HG03565 (cell line): ENCODE measurements at regions not wholly inside any gene's neighbourhood (a gene's known extent, or its start where the extent isn't known, plus 50 kb on each side); places are given as distances from the start of the nearest gene placed in this dataset.

Experiments used
- ATAC-seq: cut with Tn5 transposase; IDR thresholded peaks from one replicate; pipeline ENCODE4 v1.9.1; 2021; ENCODE audit warnings: mild to moderate bottlenecking, moderate library complexity; ENCODE audit not compliant: unreplicated experiment

GRCh38 chr7:108686494-108686893 is 116.8 kb downstream of the DNAJB9 start:
- no peak for ATAC-seq

DNA sequence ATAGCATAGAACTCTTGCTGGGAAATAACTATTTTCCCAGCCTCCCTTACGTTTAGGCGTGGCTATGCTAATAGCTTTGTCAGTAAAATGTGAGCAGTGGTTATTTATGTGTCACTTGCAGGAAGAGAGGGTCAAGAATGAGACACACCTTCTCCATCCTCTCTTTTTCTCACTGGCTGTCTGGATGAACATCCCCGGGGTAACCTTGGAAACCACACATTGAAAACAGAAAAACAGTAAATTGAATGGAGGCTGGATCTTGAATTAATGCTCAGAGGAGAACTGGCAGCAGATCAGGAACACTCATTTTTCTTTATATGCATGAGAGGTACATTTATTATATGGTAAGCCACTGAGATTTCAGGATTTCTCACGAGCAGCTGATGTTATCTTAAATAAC is 127.6 kb downstream of the DNAJB9 start:
- no peak for ATAC-seq

DNA sequence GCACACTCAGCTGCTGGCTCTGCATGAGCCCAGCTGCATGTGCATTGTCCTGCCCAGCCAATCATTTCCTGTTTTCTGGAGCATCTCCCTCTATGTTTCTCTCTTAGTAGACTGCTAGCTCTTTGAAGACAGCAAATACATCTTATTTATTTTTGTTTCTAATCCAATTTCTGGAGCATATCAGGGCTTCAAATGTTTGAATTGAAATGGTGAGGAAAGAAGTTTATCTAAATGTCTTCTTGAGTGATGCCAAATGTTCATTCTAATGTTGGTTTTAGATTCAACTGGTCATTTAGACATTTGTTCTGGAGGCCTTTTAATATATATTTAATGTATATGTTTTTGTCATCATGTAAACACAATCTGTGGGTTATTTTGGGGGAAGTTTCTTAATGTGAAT is 141.9 kb downstream of the DNAJB9 start:
- ATAC-seq, result no peak

DNA sequence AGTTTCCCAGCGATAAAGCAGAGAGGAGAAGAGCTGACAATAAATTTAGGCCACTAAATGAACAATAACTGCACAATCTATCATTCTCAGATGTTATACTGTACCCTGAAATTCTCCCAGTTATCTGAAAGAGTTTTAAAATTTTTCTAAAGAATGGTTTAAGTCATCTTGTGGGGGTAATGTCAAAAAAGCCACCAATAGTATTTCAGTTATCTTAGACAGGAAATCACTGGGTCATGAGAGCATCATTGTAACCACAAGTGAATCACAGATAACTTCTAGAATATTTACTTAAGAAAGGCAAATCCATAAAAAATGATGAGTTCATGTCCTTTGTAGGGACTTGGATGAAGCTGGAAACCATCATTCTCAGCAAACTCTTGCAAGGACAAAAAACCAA is 147.1 kb downstream of the DNAJB9 start:
- no peak for ATAC-seq

DNA sequence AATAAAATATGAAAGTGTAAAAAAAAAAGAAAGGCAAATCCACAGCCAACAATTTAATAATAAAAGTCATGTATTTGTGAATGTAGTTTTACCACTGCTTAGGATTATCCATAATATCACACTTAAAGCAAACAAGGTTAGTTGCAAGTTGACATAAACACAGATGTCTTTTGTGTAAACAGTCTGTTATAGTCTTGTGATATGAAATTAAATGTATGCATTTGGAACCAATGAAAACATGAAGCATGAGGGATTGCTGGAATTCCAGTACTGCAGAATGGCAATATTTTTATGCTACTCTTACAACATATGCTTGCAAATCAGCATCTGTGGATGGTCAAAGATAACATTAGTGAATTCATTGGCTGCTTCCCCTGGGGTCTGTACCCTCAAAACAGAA is 148.1 kb downstream of the DNAJB9 start:
- ATAC-seq, result no peak

GRCh38 chr7:108719631-108720030 is 150.0 kb downstream of the DNAJB9 start:
- ATAC-seq, result no peak

DNA sequence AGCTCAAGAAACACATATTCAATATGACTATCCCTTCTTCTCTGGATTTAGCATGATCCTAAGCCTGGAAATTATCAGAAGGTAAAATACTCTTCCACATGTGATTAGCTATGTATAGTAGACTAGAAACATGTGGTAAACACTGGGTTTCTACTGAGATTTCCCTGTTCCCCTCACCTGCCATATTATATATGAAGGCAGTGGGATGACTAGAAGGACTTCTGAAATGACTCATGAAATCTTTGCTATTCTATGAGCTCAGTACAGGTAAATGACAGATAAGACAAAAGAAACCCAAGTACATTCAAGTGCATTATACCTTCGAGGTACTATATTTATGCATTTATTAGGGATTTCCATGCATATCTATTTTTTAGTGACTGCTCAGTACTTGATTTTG is 152.9 kb downstream of the DNAJB9 start:
- no peak for ATAC-seq

- no peak for ATAC-seq
Observed at GRCh38 chr7:108723381-108723814, 153.7 kb downstream of the DNAJB9 start.

GRCh38 chr7:108724251-108725100 is 154.8 kb downstream of the DNAJB9 start:
- ATAC-seq, result no peak

DNA sequence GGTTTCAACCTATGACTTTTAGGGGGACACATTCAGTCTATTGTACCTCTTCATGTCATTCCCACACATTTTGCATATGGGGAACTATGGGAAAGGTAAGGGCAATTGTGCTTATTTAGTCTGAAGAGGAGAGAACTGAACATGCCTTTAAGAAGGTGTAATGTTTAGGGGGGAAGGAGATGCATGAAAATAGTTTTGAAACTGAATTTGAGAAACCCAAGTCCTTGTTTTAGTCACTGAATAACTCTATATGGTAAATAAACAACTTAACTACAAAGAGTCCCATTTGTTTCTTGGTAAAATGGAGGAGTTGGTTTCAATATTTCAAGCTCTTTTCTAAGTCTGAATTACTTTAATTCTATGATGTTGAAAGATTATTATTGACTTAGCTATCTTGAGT is 166.1 kb downstream of the DNAJB9 start:
- no peak for ATAC-seq

DNA sequence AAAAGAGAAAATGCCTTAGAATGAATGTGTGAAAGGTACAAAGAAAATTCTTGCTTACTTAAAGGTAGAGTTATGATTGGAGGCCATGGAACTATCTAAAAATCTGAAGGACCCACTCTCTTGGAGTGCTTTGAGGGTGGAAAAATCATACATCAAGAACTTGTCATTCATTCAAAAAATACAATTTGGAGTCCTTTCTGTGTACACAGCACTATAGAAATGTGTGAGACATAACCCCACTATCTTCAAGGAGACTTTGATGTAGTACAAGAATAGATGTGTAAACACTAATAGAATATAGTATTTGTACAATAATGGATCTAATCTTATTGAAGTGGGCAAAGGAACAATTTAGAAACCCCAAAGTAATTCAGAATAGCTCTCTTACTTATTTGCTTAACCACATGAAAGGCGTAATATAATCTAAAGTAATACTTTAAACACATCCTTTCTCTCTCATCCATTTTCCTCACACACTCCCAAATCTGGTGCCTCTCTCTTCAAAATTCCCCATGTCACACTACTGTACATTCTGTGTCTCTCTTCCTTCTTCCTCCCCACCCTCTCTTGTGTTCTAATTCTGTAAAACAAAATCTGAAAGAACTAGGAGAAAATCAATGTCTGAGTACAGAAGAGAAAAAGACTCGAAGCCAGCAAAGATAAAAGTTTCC is 166.7 kb downstream of the DNAJB9 start:
- ATAC-seq, result no peak

GRCh38 chr7:108770981-108771745 is 201.5 kb downstream of the DNAJB9 start:
- no peak for ATAC-seq

DNA sequence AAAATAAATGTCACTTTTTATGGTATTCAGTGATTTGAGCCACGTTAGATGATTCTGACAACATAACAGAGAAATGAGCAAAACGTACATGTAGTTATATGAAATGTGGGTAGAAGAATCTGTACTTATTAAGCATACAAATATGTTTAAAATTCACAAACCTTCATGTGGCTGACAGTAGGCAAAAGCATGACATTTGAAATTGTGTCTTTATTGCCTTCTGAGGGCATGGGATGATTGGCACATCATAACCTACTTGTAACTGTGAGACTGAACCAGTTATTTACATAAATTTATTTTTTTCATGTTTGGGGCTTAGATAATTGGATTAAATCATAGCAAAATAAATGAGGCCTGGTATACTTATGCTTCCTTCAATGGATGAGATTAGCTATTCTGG is 202.2 kb downstream of the DNAJB9 start:
- no peak for ATAC-seq

DNA sequence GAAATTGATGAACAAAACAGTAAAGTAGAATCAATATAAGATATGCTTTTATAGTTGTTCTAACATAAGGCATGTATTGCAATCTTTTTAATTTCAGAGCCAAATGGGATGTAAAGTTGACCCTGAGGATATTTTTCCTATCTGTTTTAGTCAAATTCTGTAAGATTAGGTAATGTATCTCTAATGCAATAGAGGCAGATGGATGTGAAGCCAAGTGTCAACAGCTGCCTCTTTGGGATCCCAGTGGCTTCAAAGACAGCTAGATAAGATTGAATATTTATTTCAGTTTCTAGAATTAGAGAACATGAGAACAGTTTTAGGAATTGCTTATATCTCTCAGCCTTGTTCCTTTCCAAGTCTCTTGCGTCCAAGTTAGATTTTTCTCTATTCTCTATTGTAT is 208.3 kb downstream of the DNAJB9 start:
- no peak for ATAC-seq

GRCh38 chr7:108789451-108789850 is 219.8 kb downstream of the DNAJB9 start:
- no peak for ATAC-seq

DNA sequence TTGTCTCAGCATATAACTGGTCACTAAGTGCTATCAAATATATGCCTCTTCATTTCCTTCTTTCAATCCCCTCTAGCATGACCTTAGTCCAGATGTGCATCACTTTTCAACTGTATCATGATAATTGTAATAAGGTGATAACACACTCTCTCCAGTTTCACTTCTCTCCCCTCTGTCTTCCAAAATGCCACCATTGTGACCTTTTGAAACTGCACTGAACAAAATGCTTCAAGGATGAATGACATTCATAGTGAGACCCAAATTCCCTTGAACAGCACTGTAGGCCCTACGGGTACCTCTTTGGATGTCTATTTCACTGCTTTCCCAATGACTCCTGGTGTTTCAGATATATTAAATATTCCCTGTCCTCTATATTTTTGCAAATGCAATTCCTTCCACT is 224.8 kb downstream of the DNAJB9 start:
- ATAC-seq, result no peak

- no peak for ATAC-seq
Observed at GRCh38 chr7:108802650-108803049, 233.0 kb downstream of the DNAJB9 start.

GRCh38 chr7:108805808-108806397 is 236.2 kb downstream of the DNAJB9 start:
- peak; percentile 47 for ATAC-seq

DNA sequence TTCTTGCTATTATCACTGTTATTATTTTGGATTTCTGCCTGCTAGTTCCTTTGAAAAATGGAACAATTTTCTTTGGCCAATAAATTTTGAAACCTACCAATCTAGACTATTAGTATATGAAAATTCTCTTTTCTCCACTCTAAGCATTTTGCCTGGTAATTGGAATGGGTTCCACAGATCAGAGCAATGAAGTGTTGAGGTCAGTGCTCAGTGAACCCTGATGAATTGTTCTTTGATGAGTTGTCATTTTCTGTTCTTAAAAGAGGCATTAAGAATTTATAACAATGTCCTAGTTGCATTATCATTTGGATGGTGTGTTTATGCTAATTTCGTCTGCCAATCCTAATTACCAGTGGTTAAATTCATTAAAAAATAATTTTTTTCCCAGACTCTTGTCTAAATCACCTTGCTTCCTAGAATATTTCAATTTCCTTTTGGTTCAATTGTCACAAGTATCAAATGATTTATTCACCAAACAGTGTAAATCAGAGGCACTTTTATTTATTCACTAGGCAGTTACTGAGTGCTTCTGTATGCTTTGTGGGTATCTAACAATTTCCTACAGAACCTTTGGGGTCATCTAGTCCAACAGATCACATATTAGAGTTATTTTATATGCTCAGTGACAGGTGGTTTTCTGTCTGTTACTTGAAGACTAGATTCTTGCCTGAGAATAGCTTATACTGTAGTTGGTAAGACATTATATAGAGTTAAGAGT is 239.0 kb downstream of the DNAJB9 start:
- no peak for ATAC-seq

- no peak for ATAC-seq
Observed at GRCh38 chr7:108809356-108809755, 239.7 kb downstream of the DNAJB9 start.
